PC-3 (cell line): ENCODE measurements at regions not wholly inside any gene's neighbourhood (a gene's known extent, or its start where the extent isn't known, plus 50 kb on each side); places are given as distances from the start of the nearest gene placed in this dataset.

Source experiments
- CTCF ChIP-seq: fragments of 300-600 bp; sonication (generic); conservative IDR thresholded peaks from 2 replicates; pipeline ENCODE4 v1.5.1; 2017; ENCODE audit warnings: antibody characterized with exemption, low read depth, mild to moderate bottlenecking, low read length
- EZH2 ChIP-seq: fragments of 300-600 bp; sonication (generic); IDR thresholded peaks from one replicate; pipeline ENCODE4 v1.6.1; 2017; ENCODE audit warnings: antibody characterized with exemption, mild to moderate bottlenecking, low read length; ENCODE audit not compliant: unreplicated experiment
- EZH2phosphoT487 ChIP-seq: fragments of 300-600 bp; sonication (generic); IDR thresholded peaks from 2 replicates; pipeline ENCODE4 v1.6.1; 2018; ENCODE audit warnings: mild to moderate bottlenecking, antibody characterized with exemption, low read length, borderline replicate concordance

- TF ChIP-seq EZH2 (no peak), EZH2phosphoT487 (no peak), CTCF (no peak)
Observed at GRCh38 chr14:28482251-28483040, 284.1 kb upstream of the FOXG1 start.
